ENCODE measurements at regions not wholly inside any gene's neighbourhood (a gene's known extent, or its start where the extent isn't known, plus 50 kb on each side); places are given as distances from the start of the nearest gene placed in this dataset.

DNA sequence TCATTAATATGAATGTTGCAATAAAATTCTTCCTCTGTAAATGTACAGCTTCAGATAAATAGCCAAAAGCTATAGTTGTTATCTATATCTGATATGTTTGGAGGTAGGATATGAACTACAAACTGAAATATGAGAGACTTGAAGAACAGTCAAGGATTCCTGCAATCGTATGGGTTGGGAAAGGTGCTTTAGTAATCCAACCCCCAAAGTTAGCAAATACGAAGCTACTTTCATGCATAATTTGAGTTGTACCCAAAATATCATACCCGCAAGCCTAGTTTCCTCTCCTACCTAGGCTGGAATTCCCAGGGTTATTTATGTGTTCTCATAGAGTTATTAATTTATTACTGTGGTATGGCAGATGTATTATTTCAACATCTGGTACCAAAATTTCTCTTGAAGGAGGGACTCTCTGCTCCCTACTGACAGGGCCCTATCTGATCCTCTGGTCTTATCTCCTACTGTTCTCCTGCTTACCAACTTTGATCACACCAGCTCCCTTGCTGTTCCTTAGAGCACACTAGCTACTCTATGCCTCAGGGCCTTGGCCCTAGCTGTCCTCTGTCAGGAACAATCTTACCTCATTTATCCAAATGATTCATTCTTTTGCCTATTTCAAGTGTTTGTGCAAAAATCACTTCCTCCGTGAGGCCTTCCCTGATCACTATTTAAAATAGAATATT lies 140.4 kb upstream of the CCDC54 start:
- no peaks in the 10 kb centered on the region for H3K9me3 ChIP-seq
- peak overlapping the region; percentile 61; the same call in 1 of the 2 replicates for H3K4me2 ChIP-seq
- H2AFZ ChIP-seq (ENCODE audit: low read depth) = peak overlapping the region; percentile 82
- H3K9ac ChIP-seq = no peak overlapping the region; the same call in 1 of the 2 replicates
- TF ChIP-seq, protein P1, sequence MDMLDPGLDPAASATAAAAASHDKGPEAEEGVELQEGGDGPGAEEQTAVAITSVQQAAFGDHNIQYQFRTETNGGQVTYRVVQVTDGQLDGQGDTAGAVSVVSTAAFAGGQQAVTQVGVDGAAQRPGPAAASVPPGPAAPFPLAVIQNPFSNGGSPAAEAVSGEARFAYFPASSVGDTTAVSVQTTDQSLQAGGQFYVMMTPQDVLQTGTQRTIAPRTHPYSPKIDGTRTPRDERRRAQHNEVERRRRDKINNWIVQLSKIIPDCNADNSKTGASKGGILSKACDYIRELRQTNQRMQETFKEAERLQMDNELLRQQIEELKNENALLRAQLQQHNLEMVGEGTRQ (IDR thresholded peaks at IDR 0.05; ENCODE audit: borderline replicate concordance, low read depth, low read length) = no peak
- TF ChIP-seq GABPA (IDR thresholded peaks at IDR 0.05; ENCODE audit: low read depth) (no peak), GATA2 (CRISPR knock-in tag; IDR thresholded peaks at IDR 0.05) (0 out of 2 replicates have a peak, but pooled peaks have one; percentile 7)
- peak overlapping the region in 1 of 2 experiments; percentile 62; a peak in 2 of 4 replicates for H3K27ac ChIP-seq (ENCODE audit: low read depth in 2 of 2, low read length in 1 of 2)
- POLR2A ChIA-PET = interaction anchor here (0.6 to 1.3 kb wide), 2 partner anchors 184 to 327 kb away, joined by 3 to 4 read pairs; no protein-coding TSS in a partner anchor
- H3K36me3 ChIP-seq (replicated peaks in 1 of 2; ENCODE audit: control insufficient read depth in 1 of 2, insufficient read depth in 2 of 2, low read length in 1 of 2) = no peaks in the 10 kb centered on the region
- CTCF ChIA-PET = interaction anchor here (0.7 to 5.5 kb wide), 33 partner anchors 8 to 1316 kb away, joined by 3 to 53 read pairs (median 5); no protein-coding TSS in a partner anchor
- 86% methylated on average over 4 of the region's 4 CpGs for WGBS (ENCODE audit: low lambda C conversion rate)
- H3K4me1 ChIP-seq (ENCODE audit: control insufficient read depth in 1 of 2, insufficient read depth in 2 of 2, low read depth in 1 of 2, low read length in 1 of 2) = peaks cover 0 to 10% of the 10 kb centered on the region in 2 experiments; a peak in 2 of 4 replicates
- peak; percentile 32 for DNase-seq
- H4K20me1 ChIP-seq (ENCODE audit: insufficient read depth) = no peaks in the 10 kb centered on the region
- peaks cover 9% of the 10 kb centered on the region for H3F3A ChIP-seq (replicated peaks; ENCODE audit: insufficient read depth)
- peaks cover 13% of the 10 kb centered on the region for H3K79me2 ChIP-seq (ENCODE audit: insufficient read depth)
- no peaks in the 10 kb centered on the region for H3K27me3 ChIP-seq (ENCODE audit: insufficient read depth)
- no peaks in the 10 kb centered on the region for H3K9me2 ChIP-seq
- H3K4me3 ChIP-seq (ENCODE audit: low read depth in 2 of 2, low read length in 1 of 2) = no peak overlapping the region

DNA sequence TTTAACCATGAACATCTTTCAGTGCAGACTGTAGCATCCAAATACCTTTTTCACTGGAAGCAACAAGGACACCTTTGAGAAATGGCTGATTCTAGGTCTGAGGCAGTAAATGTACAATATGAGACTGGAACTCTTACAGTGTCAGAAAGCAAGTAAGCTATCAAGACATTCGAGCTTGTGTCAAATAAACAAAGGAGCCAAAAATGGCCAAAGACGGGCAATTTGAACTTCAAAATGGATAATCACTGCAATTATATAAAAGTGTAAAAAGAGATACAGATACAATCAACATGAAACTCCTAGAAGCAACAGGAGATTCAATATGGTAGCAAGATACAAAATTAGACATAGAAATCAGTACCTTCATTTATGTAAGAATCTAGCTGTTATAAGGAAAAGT lies 138.5 kb upstream of the CCDC54 start:
- no peak overlapping the region for H3K4me2 ChIP-seq
- H3K4me3 ChIP-seq (ENCODE audit: low read depth in 2 of 2, low read length in 1 of 2) = no peak overlapping the region
- 0 out of 2 replicates have a peak overlapping the region, but pooled peaks have one; percentile 26 for H2AFZ ChIP-seq (ENCODE audit: low read depth)
- ChIA-PET CTCF (interaction anchor here (0.7 to 4.4 kb wide), 8 partner anchors 8 to 1250 kb away, joined by 3 to 19 read pairs (median 4); no protein-coding TSS in a partner anchor), POLR2A (no interaction called here)
- H3K27ac ChIP-seq (ENCODE audit: low read depth in 2 of 2, low read length in 1 of 2) = no peak overlapping the region
- no peaks in the 10 kb centered on the region for H4K20me1 ChIP-seq (ENCODE audit: insufficient read depth)
- H3K4me1 ChIP-seq (ENCODE audit: control insufficient read depth in 1 of 2, insufficient read depth in 2 of 2, low read depth in 1 of 2, low read length in 1 of 2) = peaks cover 0 to 10% of the 10 kb centered on the region in 2 experiments; a peak in 2 of 4 replicates
- 94% methylated on average over 2 of the region's 2 CpGs for WGBS (ENCODE audit: low lambda C conversion rate)
- peaks cover 0 to 3% of the 10 kb centered on the region in 2 experiments for H3K36me3 ChIP-seq (replicated peaks in 1 of 2; ENCODE audit: control insufficient read depth in 1 of 2, insufficient read depth in 2 of 2, low read length in 1 of 2)
- no peaks in the 10 kb centered on the region for H3K9me3 ChIP-seq
- peaks cover 32% of the 10 kb centered on the region for H3K79me2 ChIP-seq (ENCODE audit: insufficient read depth)
- no peak for DNase-seq
- H3K27me3 ChIP-seq (ENCODE audit: insufficient read depth) = no peaks in the 10 kb centered on the region
- H3K9ac ChIP-seq = no peak overlapping the region
- peaks cover 9% of the 10 kb centered on the region for H3F3A ChIP-seq (replicated peaks; ENCODE audit: insufficient read depth)
- no peaks in the 10 kb centered on the region for H3K9me2 ChIP-seq
- TF ChIP-seq RCOR1 (IDR thresholded peaks at IDR 0.05; ENCODE audit: low read length) (no peak), NRF1 (IDR thresholded peaks at IDR 0.05; ENCODE audit: low read depth, low read length) (no peak), SIN3A (IDR thresholded peaks at IDR 0.05; ENCODE audit: borderline replicate concordance, low read depth, low read length) (no peak), MXI1 (IDR thresholded peaks at IDR 0.05; ENCODE audit: low read depth, low read length) (no peak), GATA2 (CRISPR knock-in tag; IDR thresholded peaks at IDR 0.05) (no peak), RXRA (IDR thresholded peaks at IDR 0.05; ENCODE audit: borderline replicate concordance, low read depth) (no peak), TAF1 (IDR thresholded peaks at IDR 0.05; ENCODE audit: borderline replicate concordance, low read depth, low read length) (no peak), FOSL2 (IDR thresholded peaks at IDR 0.05; ENCODE audit: borderline replicate concordance, low read depth) (no peak), GABPA (IDR thresholded peaks at IDR 0.05; ENCODE audit: low read depth) (no peak), MEF2A (IDR thresholded peaks at IDR 0.05; ENCODE audit: borderline replicate concordance, low read depth) (no peak), CHD2 (IDR thresholded peaks at IDR 0.05; ENCODE audit: low read length, partially characterized antibody) (no peak), ELF1 (IDR thresholded peaks at IDR 0.05) (no peak), FOXJ3 (CRISPR knock-in tag; IDR thresholded peaks at IDR 0.05) (no peak)
- TF ChIP-seq, protein P2, sequence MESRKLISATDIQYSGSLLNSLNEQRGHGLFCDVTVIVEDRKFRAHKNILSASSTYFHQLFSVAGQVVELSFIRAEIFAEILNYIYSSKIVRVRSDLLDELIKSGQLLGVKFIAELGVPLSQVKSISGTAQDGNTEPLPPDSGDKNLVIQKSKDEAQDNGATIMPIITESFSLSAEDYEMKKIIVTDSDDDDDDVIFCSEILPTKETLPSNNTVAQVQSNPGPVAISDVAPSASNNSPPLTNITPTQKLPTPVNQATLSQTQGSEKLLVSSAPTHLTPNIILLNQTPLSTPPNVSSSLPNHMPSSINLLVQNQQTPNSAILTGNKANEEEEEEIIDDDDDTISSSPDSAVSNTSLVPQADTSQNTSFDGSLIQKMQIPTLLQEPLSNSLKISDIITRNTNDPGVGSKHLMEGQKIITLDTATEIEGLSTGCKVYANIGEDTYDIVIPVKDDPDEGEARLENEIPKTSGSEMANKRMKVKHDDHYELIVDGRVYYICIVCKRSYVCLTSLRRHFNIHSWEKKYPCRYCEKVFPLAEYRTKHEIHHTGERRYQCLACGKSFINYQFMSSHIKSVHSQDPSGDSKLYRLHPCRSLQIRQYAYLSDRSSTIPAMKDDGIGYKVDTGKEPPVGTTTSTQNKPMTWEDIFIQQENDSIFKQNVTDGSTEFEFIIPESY (IDR thresholded peaks at IDR 0.05; ENCODE audit: borderline replicate concordance, low read depth) = no peak
- TF ChIP-seq, protein P3, sequence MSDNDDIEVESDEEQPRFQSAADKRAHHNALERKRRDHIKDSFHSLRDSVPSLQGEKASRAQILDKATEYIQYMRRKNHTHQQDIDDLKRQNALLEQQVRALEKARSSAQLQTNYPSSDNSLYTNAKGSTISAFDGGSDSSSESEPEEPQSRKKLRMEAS (IDR thresholded peaks at IDR 0.05; ENCODE audit: low read depth) = no peak
- TF ChIP-seq, protein P1 (IDR thresholded peaks at IDR 0.05; ENCODE audit: borderline replicate concordance, low read depth, low read length) = no peak
- TF ChIP-seq, protein P4, sequence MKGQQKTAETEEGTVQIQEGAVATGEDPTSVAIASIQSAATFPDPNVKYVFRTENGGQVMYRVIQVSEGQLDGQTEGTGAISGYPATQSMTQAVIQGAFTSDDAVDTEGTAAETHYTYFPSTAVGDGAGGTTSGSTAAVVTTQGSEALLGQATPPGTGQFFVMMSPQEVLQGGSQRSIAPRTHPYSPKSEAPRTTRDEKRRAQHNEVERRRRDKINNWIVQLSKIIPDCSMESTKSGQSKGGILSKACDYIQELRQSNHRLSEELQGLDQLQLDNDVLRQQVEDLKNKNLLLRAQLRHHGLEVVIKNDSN (IDR thresholded peaks at IDR 0.05; ENCODE audit: borderline replicate concordance, low read depth) = no peak

Measured in SK-N-SH (cell line).